ENCODE measurements at regions not wholly inside any gene's neighbourhood (a gene's known extent, or its start where the extent isn't known, plus 50 kb on each side); places are given as distances from the start of the nearest gene placed in this dataset.

DNA sequence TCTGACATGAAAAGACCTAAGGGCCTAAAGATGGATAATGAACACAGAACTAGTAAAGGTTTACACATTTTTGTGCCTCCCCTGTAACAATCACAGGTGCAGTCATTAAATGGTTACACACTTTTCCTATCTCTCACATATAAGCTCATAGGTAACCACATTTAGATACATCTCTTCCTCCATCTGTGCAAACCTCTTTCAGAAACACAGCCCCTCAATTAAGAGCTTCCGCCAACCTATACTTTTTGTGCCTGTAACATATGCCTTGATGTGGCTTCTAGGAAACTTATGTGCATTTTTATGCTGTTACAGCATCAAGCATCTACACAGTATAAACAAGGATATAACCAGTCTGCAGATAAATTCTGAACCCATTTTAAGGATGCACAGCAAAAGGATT, 643.3 kb downstream of the BCL11A start:
- no peak for DNase-seq
- no peak overlapping the region for H3K4me3 Mint-ChIP-seq (ENCODE audit: low read depth, unreplicated experiment)
- H3K4me1 Mint-ChIP-seq (ENCODE audit: low read depth, unreplicated experiment), result no peaks in the 10 kb centered on the region
- peaks cover 7% of the 10 kb centered on the region for H3K27me3 Mint-ChIP-seq (ENCODE audit: unreplicated experiment)
- intact Hi-C loops (cut with micrococcal nuclease; ENCODE audit: unreplicated experiment), result loop anchor here (10.0 kb wide), 1 partner anchor 465 kb away; no protein-coding TSS in a partner anchor
- no TSS peak for BruUV-seq (replicated peaks)
- H3K27ac Mint-ChIP-seq (ENCODE audit: unreplicated experiment), result no peak overlapping the region
- H3K36me3 Mint-ChIP-seq (ENCODE audit: insufficient read depth, unreplicated experiment), result no peaks in the 10 kb centered on the region
- no peaks in the 10 kb centered on the region for H3K9me3 Mint-ChIP-seq (ENCODE audit: low read depth, unreplicated experiment)
- CTCF ChIA-PET, result no interaction called here
- TF ChIP-seq, protein P1, sequence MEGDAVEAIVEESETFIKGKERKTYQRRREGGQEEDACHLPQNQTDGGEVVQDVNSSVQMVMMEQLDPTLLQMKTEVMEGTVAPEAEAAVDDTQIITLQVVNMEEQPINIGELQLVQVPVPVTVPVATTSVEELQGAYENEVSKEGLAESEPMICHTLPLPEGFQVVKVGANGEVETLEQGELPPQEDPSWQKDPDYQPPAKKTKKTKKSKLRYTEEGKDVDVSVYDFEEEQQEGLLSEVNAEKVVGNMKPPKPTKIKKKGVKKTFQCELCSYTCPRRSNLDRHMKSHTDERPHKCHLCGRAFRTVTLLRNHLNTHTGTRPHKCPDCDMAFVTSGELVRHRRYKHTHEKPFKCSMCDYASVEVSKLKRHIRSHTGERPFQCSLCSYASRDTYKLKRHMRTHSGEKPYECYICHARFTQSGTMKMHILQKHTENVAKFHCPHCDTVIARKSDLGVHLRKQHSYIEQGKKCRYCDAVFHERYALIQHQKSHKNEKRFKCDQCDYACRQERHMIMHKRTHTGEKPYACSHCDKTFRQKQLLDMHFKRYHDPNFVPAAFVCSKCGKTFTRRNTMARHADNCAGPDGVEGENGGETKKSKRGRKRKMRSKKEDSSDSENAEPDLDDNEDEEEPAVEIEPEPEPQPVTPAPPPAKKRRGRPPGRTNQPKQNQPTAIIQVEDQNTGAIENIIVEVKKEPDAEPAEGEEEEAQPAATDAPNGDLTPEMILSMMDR (IDR thresholded peaks at IDR 0.05; ENCODE audit: unreplicated experiment), result no peak

DNA sequence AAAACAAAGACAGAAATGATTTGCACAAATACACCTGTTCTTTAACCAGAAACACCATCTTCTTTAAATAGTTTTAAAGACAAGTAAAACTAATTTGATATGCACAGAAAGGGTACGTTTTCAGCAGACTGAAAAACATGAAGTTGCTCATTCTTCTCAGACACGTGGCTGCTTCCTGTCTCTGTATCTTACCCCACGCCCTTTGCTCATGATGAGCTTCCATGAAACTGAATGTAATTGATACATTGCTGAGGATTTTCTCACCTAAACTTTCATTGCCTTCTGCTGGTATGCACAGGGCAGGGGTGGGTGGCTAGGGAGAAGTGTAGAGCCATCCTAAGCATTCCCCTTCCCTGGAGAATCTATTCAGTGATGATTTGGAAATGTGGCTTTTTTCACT, 644.3 kb downstream of the BCL11A start:
- CTCF ChIA-PET, result no interaction called here
- BruUV-seq (replicated peaks), result no TSS peak

DNA sequence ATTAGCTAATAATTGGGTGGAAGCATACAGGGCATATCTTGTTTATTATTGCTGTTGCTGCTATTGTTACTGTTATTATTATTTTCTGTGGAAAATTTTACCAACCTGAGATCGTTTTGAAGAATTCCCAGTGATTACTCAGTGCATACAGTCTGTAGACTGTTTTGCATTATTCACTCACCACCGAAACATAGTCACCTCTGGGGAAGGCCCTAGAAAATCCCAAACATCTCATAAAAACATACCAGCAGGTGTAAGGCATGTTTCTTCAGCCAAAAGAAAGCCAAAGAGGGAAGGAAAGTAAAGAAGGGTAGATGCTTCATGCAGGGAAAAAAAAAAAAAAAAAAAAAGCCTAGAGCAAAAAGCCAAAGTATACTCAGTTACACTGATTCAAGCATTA, 647.7 kb downstream of the BCL11A start:
- no peak overlapping the region for H3K4me3 Mint-ChIP-seq (ENCODE audit: low read depth, unreplicated experiment)
- no TSS peak for BruUV-seq (replicated peaks)
- no peaks in the 10 kb centered on the region for H3K27me3 Mint-ChIP-seq (ENCODE audit: unreplicated experiment)
- intact Hi-C loops (cut with micrococcal nuclease; ENCODE audit: unreplicated experiment), result no loop called here
- CTCF ChIA-PET, result no interaction called here
- no peak for DNase-seq
- H3K9me3 Mint-ChIP-seq (ENCODE audit: low read depth, unreplicated experiment), result no peaks in the 10 kb centered on the region
- H3K36me3 Mint-ChIP-seq (ENCODE audit: insufficient read depth, unreplicated experiment), result no peaks in the 10 kb centered on the region
- H3K4me1 Mint-ChIP-seq (ENCODE audit: low read depth, unreplicated experiment), result no peaks in the 10 kb centered on the region
- TF ChIP-seq, protein P1 (IDR thresholded peaks at IDR 0.05; ENCODE audit: unreplicated experiment), result no peak
- H3K27ac Mint-ChIP-seq (ENCODE audit: unreplicated experiment), result no peak overlapping the region

More for the DNA sequence above, 644.3 kb downstream of the BCL11A start:
- Mint-ChIP-seq H3K4me1 (ENCODE audit: low read depth, unreplicated experiment) (no peaks in the 10 kb centered on the region), H3K36me3 (ENCODE audit: insufficient read depth, unreplicated experiment) (no peaks in the 10 kb centered on the region), H3K9me3 (ENCODE audit: low read depth, unreplicated experiment) (no peaks in the 10 kb centered on the region), H3K27ac (ENCODE audit: unreplicated experiment) (no peak overlapping the region), H3K27me3 (ENCODE audit: unreplicated experiment) (no peaks in the 10 kb centered on the region), H3K4me3 (ENCODE audit: low read depth, unreplicated experiment) (no peak overlapping the region)
- no peak for DNase-seq
- intact Hi-C loops (cut with micrococcal nuclease; ENCODE audit: unreplicated experiment), result no loop called here
- TF ChIP-seq, protein P1 (IDR thresholded peaks at IDR 0.05; ENCODE audit: unreplicated experiment), result no peak

DNA sequence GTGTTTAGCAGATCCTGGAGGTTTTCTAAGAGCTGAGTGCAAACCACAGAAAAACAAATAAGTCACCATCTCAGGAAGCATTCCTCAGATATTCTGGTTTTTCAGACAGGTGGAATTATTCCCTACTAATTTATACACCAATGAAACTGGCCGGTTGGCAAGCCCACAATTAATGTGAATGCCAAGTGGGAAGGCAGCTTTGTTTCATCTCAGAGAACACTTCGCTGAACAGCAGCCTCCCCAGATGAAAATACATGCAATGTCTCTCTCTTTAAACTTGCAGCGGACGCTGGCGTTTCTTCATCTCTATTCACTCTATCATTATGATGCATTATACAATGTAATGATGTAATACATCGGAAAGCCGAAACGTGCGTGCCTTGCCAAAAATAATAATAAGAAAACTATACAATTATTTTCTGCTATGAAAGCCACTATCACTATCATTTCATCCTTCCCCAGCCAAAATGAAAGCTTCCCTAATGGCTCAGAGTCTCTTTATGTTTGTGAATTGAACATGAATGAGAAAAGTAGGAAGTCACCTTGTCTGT, 649.4 kb downstream of the BCL11A start:
- no TSS peak for BruUV-seq (replicated peaks)
- Mint-ChIP-seq H3K4me1 (ENCODE audit: low read depth, unreplicated experiment) (no peaks in the 10 kb centered on the region), H3K4me3 (ENCODE audit: low read depth, unreplicated experiment) (no peak overlapping the region), H3K27ac (ENCODE audit: unreplicated experiment) (no peak overlapping the region), H3K36me3 (ENCODE audit: insufficient read depth, unreplicated experiment) (no peaks in the 10 kb centered on the region), H3K27me3 (ENCODE audit: unreplicated experiment) (no peaks in the 10 kb centered on the region), H3K9me3 (ENCODE audit: low read depth, unreplicated experiment) (no peaks in the 10 kb centered on the region)
- intact Hi-C loops (cut with micrococcal nuclease; ENCODE audit: unreplicated experiment), result no loop called here
- CTCF ChIA-PET, result no interaction called here
- TF ChIP-seq, protein P1 (IDR thresholded peaks at IDR 0.05; ENCODE audit: unreplicated experiment), result no peak
- DNase-seq, result no peak

All from Calu3 (cell line).